ENCODE measurements at regions not wholly inside any gene's neighbourhood (a gene's known extent, or its start where the extent isn't known, plus 50 kb on each side); places are given as distances from the start of the nearest gene placed in this dataset.

GRCh38 chr12:70989232-70989631 is 68.7 kb upstream of the PTPRR start:
- no peak for TF ChIP-seq POLR2AphosphoS5 (IDR thresholded peaks at IDR 0.05)
- TF ChIP-seq POLR2A (IDR thresholded peaks at IDR 0.05), result no peak

Measured in spleen (tissue), 3 donors.